ENCODE measurements at regions not wholly inside any gene's neighbourhood (a gene's known extent, or its start where the extent isn't known, plus 50 kb on each side); places are given as distances from the start of the nearest gene placed in this dataset.

GRCh38 chr1:176384841-176385240 is 78.1 kb upstream of the PAPPA2 start:
- no peak for TF ChIP-seq CTCF (IDR thresholded peaks at IDR 0.05)
- TF ChIP-seq EZH2phosphoT487 (IDR thresholded peaks at IDR 0.05), result no peak
